CD4-positive, alpha-beta T cell (primary cell): ENCODE measurements at regions not wholly inside any gene's neighbourhood (a gene's known extent, or its start where the extent isn't known, plus 50 kb on each side); places are given as distances from the start of the nearest gene placed in this dataset.
A peak's percentile ranks its signal among the peaks of the same experiment; 100 is the strongest.

Source experiments
- ATAC-seq: fragments of 200-7000 bp; cut with Tn5 transposase; one replicate; pipeline ENCODE4 v1.10.0; 2022; ENCODE audit warnings: mild to moderate bottlenecking; ENCODE audit not compliant: poor library complexity
- CTCF ChIA-PET: fragments of 350-600 bp; sonication (Branson Sonifier 250); formaldehyde crosslinking; loops from one replicate; lab custom pipeline; 2021; ENCODE audit warnings: antibody characterized with exemption, inconsistent platforms; lab: Charles Lee
- POLR2A ChIA-PET: fragments of 350-600 bp; sonication (Branson Sonifier 250); formaldehyde crosslinking; loops from one replicate; lab custom pipeline; 2021; ENCODE audit warnings: antibody characterized with exemption, inconsistent platforms; lab: Charles Lee
- DNase-seq, 14 experiments: peaks; one replicate each; pipeline ENCODE4 v3.0.0-alpha.2; 2013 to 2020; ENCODE audit warnings: mixed read lengths in 2 of 14
- H3K27ac ChIP-seq, 2 donors: one replicate each; pipeline versions ENCODE4 v1.5.1 to v1.7.0; 2013; ENCODE audit warnings: low read length in 2 of 2, low read depth in 1 of 2, mild to moderate bottlenecking in 1 of 2
- H3K27me3 ChIP-seq, 2 experiments: 1 replicate in 1 of 2; 2 replicates in 1 of 2; pipeline versions ENCODE4 v1.6.1 to v1.7.0; 2013; ENCODE audit warnings: low read length in 2 of 2, control low read depth in 1 of 2, mild to moderate bottlenecking in 1 of 2, moderate library complexity in 1 of 2; ENCODE audit not compliant: insufficient read depth in 2 of 2, control insufficient read depth in 1 of 2
- H3K36me3 ChIP-seq: one replicate; pipeline ENCODE4 v1.6.1; 2013; ENCODE audit warnings: low read length, control low read depth; ENCODE audit not compliant: insufficient read depth
- H3K4me1 ChIP-seq: one replicate; pipeline ENCODE4 v1.6.1; 2013; ENCODE audit warnings: low read length, control low read depth; ENCODE audit not compliant: insufficient read depth
- H3K4me3 ChIP-seq: one replicate; pipeline ENCODE4 v1.5.1; 2013; ENCODE audit warnings: mild to moderate bottlenecking, low read length, moderate library complexity
- H3K9me3 ChIP-seq, 2 experiments: 1 replicate in 1 of 2; 2 replicates in 1 of 2; pipeline versions ENCODE4 v1.6.1 to v1.7.0; 2013; ENCODE audit warnings: low read length in 2 of 2, mild to moderate bottlenecking in 2 of 2, control low read depth in 1 of 2, moderate library complexity in 1 of 2; ENCODE audit not compliant: control insufficient read depth in 1 of 2, insufficient read depth in 1 of 2
- H3K27ac Mint-ChIP-seq: one replicate; pipeline ENCODE4 v1.8.0; 2020; ENCODE audit warnings: mixed read lengths
- H3K27me3 Mint-ChIP-seq: one replicate; pipeline ENCODE4 v1.8.0; 2021; ENCODE audit warnings: mixed read lengths
- H3K36me3 Mint-ChIP-seq: one replicate; pipeline ENCODE4 v1.8.0; 2021; ENCODE audit warnings: low read depth, mixed read lengths
- H3K4me1 Mint-ChIP-seq: one replicate; pipeline ENCODE4 v1.8.0; 2021; ENCODE audit warnings: low read depth, mixed read lengths
- H3K4me3 Mint-ChIP-seq: one replicate; pipeline ENCODE4 v1.8.0; 2020; ENCODE audit warnings: mild to moderate bottlenecking, mixed read lengths
- H3K9me3 Mint-ChIP-seq: one replicate; pipeline ENCODE4 v1.8.0; 2020; ENCODE audit warnings: mixed read lengths
- intact Hi-C, 2 experiments: fragments of 100-400 bp; cut with DNase I in 1 of 2; cut with micrococcal nuclease in 1 of 2; formaldehyde crosslinking; loops; one replicate each; pipeline versions ENCODE4 v1.15.1 to v1.9.0; 2023 to 2025; cut with DNase I, micrococcal nuclease
- TF ChIP-seq, protein P1 (sequence below): fragments of 200-600 bp; IDR thresholded peaks from one replicate; pipeline ENCODE4 v1.8.0; 2022; ENCODE audit warnings: antibody characterized with exemption, mild to moderate bottlenecking

DNA sequence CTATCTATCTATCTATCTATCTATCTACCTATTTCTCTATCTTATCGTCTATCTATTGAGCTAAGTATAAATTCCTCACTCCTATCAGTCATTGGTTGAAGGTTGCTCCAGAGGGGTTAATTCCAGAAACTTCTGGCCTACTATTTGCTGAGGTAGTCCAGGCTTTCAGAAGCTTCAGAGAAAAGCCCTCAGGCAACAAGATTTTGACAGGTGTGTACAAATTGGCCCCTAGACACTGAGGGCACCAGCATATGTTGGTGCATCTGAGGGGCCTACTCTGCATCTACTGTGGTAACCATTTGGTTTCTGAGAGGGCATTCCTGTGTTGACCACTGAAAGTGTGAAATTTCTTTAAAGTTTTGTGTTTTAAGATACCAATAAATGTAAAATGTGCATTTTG is 265.2 kb upstream of the B3GALT2 start:
- Histone ChIP-seq H3K27me3 (no peaks in the 10 kb centered on the region), H3K4me1 (peaks cover 17% of the 10 kb centered on the region), H3K9me3 (no peaks in the 10 kb centered on the region), H3K4me3 (no peak overlapping the region), H3K36me3 (no peaks in the 10 kb centered on the region), H3K27ac (no peak overlapping the region)
- Mint-ChIP-seq H3K27ac (no peak overlapping the region), H3K9me3 (no peaks in the 10 kb centered on the region), H3K4me3 (no peak overlapping the region), H3K4me1 (peaks cover 13% of the 10 kb centered on the region), H3K36me3 (no peaks in the 10 kb centered on the region), H3K27me3 (no peaks in the 10 kb centered on the region)
- ATAC-seq (no peak), DNase-seq (no peak)
- TF ChIP-seq, protein P1, sequence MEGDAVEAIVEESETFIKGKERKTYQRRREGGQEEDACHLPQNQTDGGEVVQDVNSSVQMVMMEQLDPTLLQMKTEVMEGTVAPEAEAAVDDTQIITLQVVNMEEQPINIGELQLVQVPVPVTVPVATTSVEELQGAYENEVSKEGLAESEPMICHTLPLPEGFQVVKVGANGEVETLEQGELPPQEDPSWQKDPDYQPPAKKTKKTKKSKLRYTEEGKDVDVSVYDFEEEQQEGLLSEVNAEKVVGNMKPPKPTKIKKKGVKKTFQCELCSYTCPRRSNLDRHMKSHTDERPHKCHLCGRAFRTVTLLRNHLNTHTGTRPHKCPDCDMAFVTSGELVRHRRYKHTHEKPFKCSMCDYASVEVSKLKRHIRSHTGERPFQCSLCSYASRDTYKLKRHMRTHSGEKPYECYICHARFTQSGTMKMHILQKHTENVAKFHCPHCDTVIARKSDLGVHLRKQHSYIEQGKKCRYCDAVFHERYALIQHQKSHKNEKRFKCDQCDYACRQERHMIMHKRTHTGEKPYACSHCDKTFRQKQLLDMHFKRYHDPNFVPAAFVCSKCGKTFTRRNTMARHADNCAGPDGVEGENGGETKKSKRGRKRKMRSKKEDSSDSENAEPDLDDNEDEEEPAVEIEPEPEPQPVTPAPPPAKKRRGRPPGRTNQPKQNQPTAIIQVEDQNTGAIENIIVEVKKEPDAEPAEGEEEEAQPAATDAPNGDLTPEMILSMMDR, result no peak
- CTCF ChIA-PET, result no interaction called here
- intact Hi-C loops, result no loop called here
- POLR2A ChIA-PET, result interaction anchor here (1.6 kb wide), 1 partner anchor 27 kb away, joined by 6 read pairs; no protein-coding TSS in a partner anchor

DNA sequence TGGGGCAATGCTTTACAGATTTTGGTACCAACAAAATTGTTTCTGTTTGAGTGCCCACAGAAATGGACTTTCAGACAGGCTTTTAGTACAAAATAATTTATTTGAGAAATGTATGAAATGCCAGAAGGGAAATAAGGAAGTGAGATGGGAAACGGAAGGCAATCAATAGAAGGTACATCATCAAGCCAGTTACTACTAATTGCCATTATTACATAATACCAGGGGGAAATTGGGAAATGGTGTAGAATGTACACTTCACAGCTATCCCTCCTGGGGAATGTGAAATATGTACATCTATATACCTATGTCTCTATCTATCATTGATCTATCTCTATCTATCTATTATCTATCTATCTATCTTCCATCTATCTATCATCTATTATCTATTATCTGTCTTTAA is 264.6 kb upstream of the B3GALT2 start:
- H3K4me1 Mint-ChIP-seq, result peaks cover 13% of the 10 kb centered on the region
- intact Hi-C loops, result no loop called here

DNA sequence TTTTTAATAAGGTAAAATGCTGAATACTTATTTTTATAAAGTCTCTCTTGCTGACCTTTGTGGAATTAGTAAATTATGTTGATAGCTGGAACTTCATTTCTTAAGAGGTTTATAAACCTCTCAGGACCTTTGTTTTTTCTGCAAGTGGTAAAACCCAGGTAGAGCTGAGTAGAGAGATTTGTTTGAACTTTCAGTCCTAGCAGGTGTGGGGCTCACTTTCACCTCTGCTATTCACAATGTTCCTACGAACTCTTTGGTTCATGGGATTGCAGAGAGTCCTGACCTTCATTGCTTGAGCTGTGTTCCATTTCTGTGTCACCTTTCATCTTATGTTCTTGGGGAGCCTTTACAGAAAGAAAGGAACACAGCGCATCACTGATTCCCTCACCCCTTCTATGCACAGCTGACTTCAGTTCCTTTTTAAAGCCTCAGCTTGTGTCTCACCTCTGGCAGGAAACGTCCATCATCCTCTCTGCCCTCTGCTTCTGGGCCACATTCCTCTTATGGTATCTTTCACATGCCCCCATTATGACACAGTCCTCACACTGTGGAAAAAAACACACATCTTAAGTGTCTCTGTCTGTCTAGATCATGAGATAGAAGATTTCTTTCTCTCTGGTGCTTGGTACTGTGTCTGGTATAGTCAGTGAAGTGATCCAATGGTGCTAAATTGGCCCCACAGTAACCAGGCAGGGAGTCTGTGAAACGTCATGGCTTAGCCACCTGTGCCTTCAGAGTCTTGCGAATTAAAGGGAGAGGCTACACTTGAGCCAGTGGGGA is 262.5 kb upstream of the B3GALT2 start:
- DNase-seq (peak in 4 of 14 experiments; percentile 29 to 76 (median 46)), ATAC-seq (peak; percentile 75)
- Mint-ChIP-seq H3K4me1 (peaks cover 13% of the 10 kb centered on the region), H3K27me3 (no peaks in the 10 kb centered on the region), H3K9me3 (no peaks in the 10 kb centered on the region), H3K36me3 (no peaks in the 10 kb centered on the region), H3K27ac (peak overlapping the region; percentile 70), H3K4me3 (no peak overlapping the region)
- peaks cover 7% of the 10 kb centered on the region for H3K4me1 ChIP-seq
- no peaks in the 10 kb centered on the region for H3K27me3 ChIP-seq
- H3K36me3 ChIP-seq, result no peaks in the 10 kb centered on the region
- H3K27ac ChIP-seq, result peak overlapping the region in 1 of 2 donors; percentile 35
- no peaks in the 10 kb centered on the region for H3K9me3 ChIP-seq
- CTCF ChIA-PET, result interaction anchor here (1.2 kb wide), 1 partner anchor 10 kb away, joined by 4 read pairs; no protein-coding TSS in a partner anchor
- H3K4me3 ChIP-seq, result no peak overlapping the region
- POLR2A ChIA-PET, result interaction anchor here (0.8 to 1.8 kb wide), 4 partner anchors 9 to 219 kb away, joined by 3 to 6 read pairs (median 4); no protein-coding TSS in a partner anchor
- TF ChIP-seq, protein P1, result no peak
- intact Hi-C loops, result no loop called here

More for the DNA sequence above, 264.6 kb upstream of the B3GALT2 start:
- no peaks in the 10 kb centered on the region for H3K9me3 Mint-ChIP-seq
- H3K27ac Mint-ChIP-seq, result no peak overlapping the region
- H3K9me3 ChIP-seq, result no peaks in the 10 kb centered on the region
- POLR2A ChIA-PET, result no interaction called here
- H3K27ac ChIP-seq, result no peak overlapping the region
- TF ChIP-seq, protein P1, result no peak
- no peak overlapping the region for H3K4me3 ChIP-seq
- no peaks in the 10 kb centered on the region for H3K27me3 Mint-ChIP-seq
- ATAC-seq (no peak), DNase-seq (no peak)
- H3K27me3 ChIP-seq, result no peaks in the 10 kb centered on the region
- no peaks in the 10 kb centered on the region for H3K36me3 ChIP-seq
- no peak overlapping the region for H3K4me3 Mint-ChIP-seq
- CTCF ChIA-PET, result no interaction called here
- no peaks in the 10 kb centered on the region for H3K36me3 Mint-ChIP-seq
- peaks cover 12% of the 10 kb centered on the region for H3K4me1 ChIP-seq
